Stomach (tissue), 4 donors: ENCODE measurements at regions not wholly inside any gene's neighbourhood (a gene's known extent, or its start where the extent isn't known, plus 50 kb on each side); places are given as distances from the start of the nearest gene placed in this dataset.

Experiments
- CTCF ChIP-seq, 7 experiments: fragments of 450-650 bp in 4 of 7; fragments of 200-600 bp in 3 of 7; sonication (generic) in 3 of 7; IDR thresholded peaks; one replicate each; pipeline ENCODE4 v1.5.1; 2016 to 2019; ENCODE audit warnings: antibody characterized with exemption in 7 of 7, control low read depth in 2 of 7, mild to moderate bottlenecking in 1 of 7
- EP300 ChIP-seq: sonication (generic); formaldehyde crosslinking; IDR thresholded peaks from one replicate; pipeline ENCODE4 v1.6.1; 2017; ENCODE audit warnings: antibody characterized with exemption
- POLR2AphosphoS5 ChIP-seq, 3 donors: sonication (generic); formaldehyde crosslinking; IDR thresholded peaks; one replicate each; pipeline ENCODE4 v1.6.1; 2016; ENCODE audit warnings: antibody characterized with exemption in 3 of 3

GRCh38 chr13:88670509-88670908, 999.3 kb downstream of the SLITRK5 start:
- TF ChIP-seq CTCF (IDR thresholded peaks at IDR 0.05) (no peak), POLR2AphosphoS5 (IDR thresholded peaks at IDR 0.05) (no peak), EP300 (no peak)
